GM12865 (cell line): ENCODE measurements at regions not wholly inside any gene's neighbourhood (a gene's known extent, or its start where the extent isn't known, plus 50 kb on each side); places are given as distances from the start of the nearest gene placed in this dataset.

ENCODE experiments used
- DNase-seq: peaks from one replicate; pipeline ENCODE4 v3.0.0; 2010; ENCODE audit warnings: low read depth
- H3K4me3 ChIP-seq: 2 replicates; pipeline ENCODE4 v1.5.1; 2011; ENCODE audit warnings: mild to moderate bottlenecking, low read depth, low read length, control low read depth
- CTCF ChIP-seq: IDR thresholded peaks from 2 replicates; pipeline ENCODE4 v1.5.1; 2011; ENCODE audit warnings: low read length, control low read depth, low read depth, inconsistent platforms; ENCODE audit not compliant: insufficient read depth; ENCODE audit errors: missing control alignments

GRCh38 chr18:34108206-34108605 is 116.5 kb downstream of the NOL4 start:
- no peak overlapping the region for H3K4me3 ChIP-seq
- DNase-seq: no peak
- no peak for TF ChIP-seq CTCF

- no peak for TF ChIP-seq CTCF
- H3K4me3 ChIP-seq: no peak overlapping the region
- no peak for DNase-seq
These were observed 126.6 kb downstream of the NOL4 start for GRCh38 chr18:34098109-34098508.

- H3K4me3 ChIP-seq: no peak overlapping the region
- TF ChIP-seq CTCF: no peak
- DNase-seq: no peak
These were observed 127.4 kb downstream of the NOL4 start for GRCh38 chr18:34097312-34097711.

- DNase-seq: no peak
- H3K4me3 ChIP-seq: no peak overlapping the region
- no peak for TF ChIP-seq CTCF
These were observed 130.6 kb downstream of the NOL4 start for GRCh38 chr18:34094148-34094547.

GRCh38 chr18:34092796-34093195 is 131.9 kb downstream of the NOL4 start:
- H3K4me3 ChIP-seq: no peak overlapping the region
- DNase-seq: no peak
- no peak for TF ChIP-seq CTCF

- no peak for DNase-seq
- TF ChIP-seq CTCF: no peak
- H3K4me3 ChIP-seq: no peak overlapping the region
These were observed 138.3 kb downstream of the NOL4 start for GRCh38 chr18:34086370-34086769.

- DNase-seq: no peak
- no peak overlapping the region for H3K4me3 ChIP-seq
- no peak for TF ChIP-seq CTCF
These were observed 139.5 kb downstream of the NOL4 start for GRCh38 chr18:34085140-34085739.
